ENCODE measurements at regions not wholly inside any gene's neighbourhood (a gene's known extent, or its start where the extent isn't known, plus 50 kb on each side); places are given as distances from the start of the nearest gene placed in this dataset.

DNA sequence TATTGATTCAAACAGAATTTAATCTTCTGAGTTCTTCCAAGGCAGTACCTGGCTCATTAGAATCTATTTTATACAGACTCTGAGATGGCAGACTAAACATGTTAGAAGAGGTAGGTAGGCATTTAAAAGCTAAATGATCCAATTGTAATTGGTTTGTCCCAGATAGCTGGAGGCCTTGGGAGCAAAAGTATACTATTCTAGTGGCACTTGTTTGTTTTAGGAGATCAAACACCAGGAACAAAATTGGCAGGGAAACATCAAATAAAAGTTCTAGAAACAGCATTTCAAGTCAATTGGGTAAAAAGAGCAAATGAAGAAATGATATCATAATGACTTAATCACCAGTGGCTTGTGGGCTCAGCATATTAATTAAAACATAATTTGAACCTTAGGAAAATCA, 521.4 kb downstream of the PRR16 start:
- ChIA-PET RAD21 (ENCODE audit: low non-redundant PET in 1 of 2, low total read pairs in 2 of 2, uncharacterized antibody in 2 of 2, unreplicated experiment in 2 of 2) (no interaction called here), CTCF (no interaction called here), POLR2A (interaction anchor here (1.1 kb wide), 1 partner anchor 16 kb away, joined by 3 read pairs; no protein-coding TSS in a partner anchor)
- Histone ChIP-seq H3K27me3 (ENCODE audit: insufficient read depth, low read length) (no peaks in the 10 kb centered on the region), H3K79me2 (ENCODE audit: insufficient read depth, low read length) (no peaks in the 10 kb centered on the region), H3K4me3 (replicated peaks in 1 of 2; ENCODE audit: low read depth in 1 of 2, low read length in 2 of 2) (no peak overlapping the region), H2AFZ (ENCODE audit: low read depth, low read length, poor library complexity, severe bottlenecking) (no peak overlapping the region), H4K20me1 (ENCODE audit: insufficient read depth) (no peaks in the 10 kb centered on the region), H3K4me1 (ENCODE audit: control insufficient read depth in 1 of 2, insufficient read depth in 2 of 2, low read length in 2 of 2) (no peaks in the 10 kb centered on the region), H3K9ac (ENCODE audit: low read length) (no peak overlapping the region), H3K9me2 (ENCODE audit: insufficient read depth) (no peaks in the 10 kb centered on the region), H3K9me3 (ENCODE audit: control insufficient read depth in 1 of 2, insufficient read depth in 1 of 2, low read depth in 1 of 2, low read length in 2 of 2) (no peaks in the 10 kb centered on the region), H3K4me2 (ENCODE audit: low read length) (no peak overlapping the region), H3K27ac (ENCODE audit: low read depth, low read length) (no peak overlapping the region), H3K36me3 (ENCODE audit: control insufficient read depth in 1 of 2, insufficient read depth in 2 of 2, low read length in 2 of 2) (no peaks in the 10 kb centered on the region)
- TF ChIP-seq SRF (IDR thresholded peaks at IDR 0.05; ENCODE audit: low read depth) = no peak
- TF ChIP-seq, protein P1, sequence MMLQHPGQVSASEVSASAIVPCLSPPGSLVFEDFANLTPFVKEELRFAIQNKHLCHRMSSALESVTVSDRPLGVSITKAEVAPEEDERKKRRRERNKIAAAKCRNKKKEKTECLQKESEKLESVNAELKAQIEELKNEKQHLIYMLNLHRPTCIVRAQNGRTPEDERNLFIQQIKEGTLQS (IDR thresholded peaks at IDR 0.05) = no peak
- ATAC-seq = no peak
- intact Hi-C loops (cut with micrococcal nuclease) = no loop called here
- no peak for DNase-seq (ENCODE audit: low read depth, low spot score)
- no TSS peak for BruUV-seq (replicated peaks)

DNA sequence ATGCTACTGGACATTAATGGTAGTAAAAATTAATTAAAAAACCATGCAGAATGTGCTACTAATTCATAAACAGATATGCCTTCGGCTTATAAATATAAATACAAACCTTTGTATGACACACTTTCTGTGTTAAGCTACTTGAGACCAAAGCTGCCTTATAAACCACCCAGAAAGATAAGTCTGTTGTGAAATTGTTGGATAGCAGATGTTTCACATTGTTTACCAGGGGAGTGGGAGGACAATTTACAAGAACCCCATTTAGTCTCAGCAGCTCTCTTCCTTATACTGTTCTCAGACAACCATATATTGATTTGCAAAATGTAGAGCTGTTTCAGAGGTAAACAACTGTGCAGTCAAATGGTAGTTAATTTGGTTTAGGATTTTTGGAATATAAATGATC, 524.4 kb downstream of the PRR16 start:
- no peak overlapping the region for H2AFZ ChIP-seq (ENCODE audit: low read depth, low read length, poor library complexity, severe bottlenecking)
- TF ChIP-seq POLR2AphosphoS5 (IDR thresholded peaks at IDR 0.05; ENCODE audit: low read depth, low read length) (no peak), RAD21 (IDR thresholded peaks at IDR 0.05; ENCODE audit: low read depth) (no peak), ELF1 (IDR thresholded peaks at IDR 0.05; ENCODE audit: borderline replicate concordance, low read depth) (no peak), TCF7L2 (IDR thresholded peaks at IDR 0.05; ENCODE audit: borderline replicate concordance, extremely low read depth, insufficient read depth, insufficient read length) (no peak), CBX3 (IDR thresholded peaks at IDR 0.05; ENCODE audit: low read depth) (no peak), EGR1 (IDR thresholded peaks at IDR 0.05; ENCODE audit: low read depth) (no peak), ZNF274 (IDR thresholded peaks at IDR 0.05; ENCODE audit: low read depth, low read length) (no peak), CEBPB (IDR thresholded peaks at IDR 0.05; ENCODE audit: low read depth) (no peak), ZFX (IDR thresholded peaks at IDR 0.05) (no peak), YY1 (IDR thresholded peaks at IDR 0.05; ENCODE audit: extremely low read depth, insufficient replicate concordance, low read depth, low read length) (no peak), EZH2phosphoT487 (IDR thresholded peaks at IDR 0.05; ENCODE audit: borderline replicate concordance) (no peak), SIN3A (IDR thresholded peaks at IDR 0.05; ENCODE audit: low read depth) (no peak), SP1 (IDR thresholded peaks at IDR 0.05; ENCODE audit: low read depth) (no peak), JUND (IDR thresholded peaks at IDR 0.05) (no peak), FOSL1 (IDR thresholded peaks at IDR 0.05; ENCODE audit: low read depth) (no peak), EZH2 (IDR thresholded peaks at IDR 0.05) (no peak)
- TF ChIP-seq, protein P2, sequence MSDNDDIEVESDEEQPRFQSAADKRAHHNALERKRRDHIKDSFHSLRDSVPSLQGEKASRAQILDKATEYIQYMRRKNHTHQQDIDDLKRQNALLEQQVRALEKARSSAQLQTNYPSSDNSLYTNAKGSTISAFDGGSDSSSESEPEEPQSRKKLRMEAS (IDR thresholded peaks at IDR 0.05) = no peak
- TF ChIP-seq, protein P1 (IDR thresholded peaks at IDR 0.05) = no peak
- TF ChIP-seq, protein P3, sequence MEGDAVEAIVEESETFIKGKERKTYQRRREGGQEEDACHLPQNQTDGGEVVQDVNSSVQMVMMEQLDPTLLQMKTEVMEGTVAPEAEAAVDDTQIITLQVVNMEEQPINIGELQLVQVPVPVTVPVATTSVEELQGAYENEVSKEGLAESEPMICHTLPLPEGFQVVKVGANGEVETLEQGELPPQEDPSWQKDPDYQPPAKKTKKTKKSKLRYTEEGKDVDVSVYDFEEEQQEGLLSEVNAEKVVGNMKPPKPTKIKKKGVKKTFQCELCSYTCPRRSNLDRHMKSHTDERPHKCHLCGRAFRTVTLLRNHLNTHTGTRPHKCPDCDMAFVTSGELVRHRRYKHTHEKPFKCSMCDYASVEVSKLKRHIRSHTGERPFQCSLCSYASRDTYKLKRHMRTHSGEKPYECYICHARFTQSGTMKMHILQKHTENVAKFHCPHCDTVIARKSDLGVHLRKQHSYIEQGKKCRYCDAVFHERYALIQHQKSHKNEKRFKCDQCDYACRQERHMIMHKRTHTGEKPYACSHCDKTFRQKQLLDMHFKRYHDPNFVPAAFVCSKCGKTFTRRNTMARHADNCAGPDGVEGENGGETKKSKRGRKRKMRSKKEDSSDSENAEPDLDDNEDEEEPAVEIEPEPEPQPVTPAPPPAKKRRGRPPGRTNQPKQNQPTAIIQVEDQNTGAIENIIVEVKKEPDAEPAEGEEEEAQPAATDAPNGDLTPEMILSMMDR (IDR thresholded peaks at IDR 0.05 in 2 of 3, conservative IDR thresholded peaks at IDR 0.05 in 1 of 3; ENCODE audit: borderline replicate concordance in 1 of 3, insufficient read depth in 1 of 3, low read depth in 2 of 3, low read length in 2 of 3) = no peak
- no peaks in the 10 kb centered on the region for H3K79me2 ChIP-seq (ENCODE audit: insufficient read depth, low read length)
- no peaks in the 10 kb centered on the region for H3K9me3 ChIP-seq (ENCODE audit: control insufficient read depth in 1 of 2, insufficient read depth in 1 of 2, low read depth in 1 of 2, low read length in 2 of 2)
- no peaks in the 10 kb centered on the region for H3K9me2 ChIP-seq (ENCODE audit: insufficient read depth)
- no peak for ATAC-seq
- H3K9ac ChIP-seq (ENCODE audit: low read length) = no peak overlapping the region
- H3K27me3 ChIP-seq (ENCODE audit: insufficient read depth, low read length) = no peaks in the 10 kb centered on the region
- H3K27ac ChIP-seq (ENCODE audit: low read depth, low read length) = no peak overlapping the region
- no TSS peak for BruUV-seq (replicated peaks)
- H3K36me3 ChIP-seq (ENCODE audit: control insufficient read depth in 1 of 2, insufficient read depth in 2 of 2, low read length in 2 of 2) = no peaks in the 10 kb centered on the region
- H3K4me3 ChIP-seq (replicated peaks in 1 of 2; ENCODE audit: low read depth in 1 of 2, low read length in 2 of 2) = no peak overlapping the region
- POLR2A ChIA-PET = no interaction called here
- RAD21 ChIA-PET (ENCODE audit: low non-redundant PET in 1 of 2, low total read pairs in 2 of 2, uncharacterized antibody in 2 of 2, unreplicated experiment in 2 of 2) = no interaction called here
- intact Hi-C loops (cut with micrococcal nuclease) = no loop called here
- no peaks in the 10 kb centered on the region for H4K20me1 ChIP-seq (ENCODE audit: insufficient read depth)
- no peaks in the 10 kb centered on the region for H3K4me1 ChIP-seq (ENCODE audit: control insufficient read depth in 1 of 2, insufficient read depth in 2 of 2, low read length in 2 of 2)
- CTCF ChIA-PET = no interaction called here
- no peak for DNase-seq (ENCODE audit: low read depth, low spot score)
- H3K4me2 ChIP-seq (ENCODE audit: low read length) = no peak overlapping the region

All from HCT116 (cell line).